Loucy (cell line): ENCODE measurements at regions not wholly inside any gene's neighbourhood (a gene's known extent, or its start where the extent isn't known, plus 50 kb on each side); places are given as distances from the start of the nearest gene placed in this dataset.

Source experiments
- H2AFZ ChIP-seq: fragments of 200-600 bp; sonication (generic); 2 replicates; pipeline ENCODE4 v1.6.0; 2016; ENCODE audit warnings: antibody characterized with exemption, mild to moderate bottlenecking, low read length, moderate library complexity
- H3F3A ChIP-seq: fragments of 200-600 bp; 2 replicates; pipeline ENCODE4 v1.6.0; 2016; ENCODE audit warnings: antibody characterized with exemption, low read depth, mild to moderate bottlenecking
- H3K27me3 ChIP-seq: fragments of 200-600 bp; sonication (generic); 2 replicates; pipeline ENCODE4 v1.6.1; 2014; ENCODE audit warnings: low read length, mild to moderate bottlenecking; ENCODE audit not compliant: insufficient read depth, poor library complexity, severe bottlenecking
- H3K36me3 ChIP-seq: fragments of 200-600 bp; sonication (generic); 2 replicates; pipeline ENCODE4 v1.6.1; 2016; ENCODE audit warnings: low read length; ENCODE audit not compliant: insufficient read depth
- H3K4me1 ChIP-seq: fragments of 200-600 bp; sonication (generic); 2 replicates; pipeline ENCODE4 v1.5.1; 2014; ENCODE audit warnings: low read length, mild to moderate bottlenecking; ENCODE audit not compliant: insufficient read depth, poor library complexity, severe bottlenecking
- H3K4me2 ChIP-seq: fragments of 200-600 bp; sonication (generic); 2 replicates; pipeline ENCODE4 v1.6.0; 2014; ENCODE audit warnings: antibody characterized with exemption, low read length, low read depth, mild to moderate bottlenecking; ENCODE audit not compliant: poor library complexity, severe bottlenecking
- H3K4me3 ChIP-seq: fragments of 200-600 bp; sonication (generic); 2 replicates; pipeline ENCODE4 v1.5.1; 2014; ENCODE audit warnings: low read length, mild to moderate bottlenecking, mixed read lengths; ENCODE audit not compliant: poor library complexity, severe bottlenecking
- H3K79me2 ChIP-seq: fragments of 200-600 bp; sonication (generic); 2 replicates; pipeline ENCODE4 v1.6.1; 2014; ENCODE audit warnings: low read length; ENCODE audit not compliant: insufficient read depth
- H3K9ac ChIP-seq: fragments of 200-600 bp; sonication (generic); 2 replicates; pipeline ENCODE4 v1.6.0; 2014; ENCODE audit warnings: mild to moderate bottlenecking, low read depth, low read length, moderate library complexity; ENCODE audit not compliant: poor library complexity, severe bottlenecking
- H3K9me2 ChIP-seq: fragments of 200-600 bp; sonication (generic); replicated peaks from 2 replicates; pipeline ENCODE4 v1.6.1; 2016; ENCODE audit warnings: low read depth, low read length, mixed read lengths
- H3K9me3 ChIP-seq: fragments of 200-600 bp; sonication (generic); 2 replicates; pipeline ENCODE4 v1.6.1; 2014; ENCODE audit warnings: mild to moderate bottlenecking, antibody characterized with exemption, low read length, low read depth; ENCODE audit not compliant: insufficient read depth
- H4K20me1 ChIP-seq: fragments of 200-600 bp; sonication (generic); 2 replicates; pipeline ENCODE4 v1.6.0; 2014; ENCODE audit warnings: antibody characterized with exemption, low read length, mild to moderate bottlenecking; ENCODE audit not compliant: insufficient read depth, poor library complexity, severe bottlenecking
- CTCF ChIP-seq: fragments of 200-600 bp; sonication (generic); conservative IDR thresholded peaks from 2 replicates; pipeline ENCODE4 v1.5.1; 2014; ENCODE audit warnings: mild to moderate bottlenecking, antibody characterized with exemption, low read length
- EZH2phosphoT487 ChIP-seq: fragments of 200-600 bp; IDR thresholded peaks from 2 replicates; pipeline ENCODE4 v1.6.1; 2018; ENCODE audit warnings: antibody characterized with exemption, mild to moderate bottlenecking, moderate library complexity, borderline replicate concordance

DNA sequence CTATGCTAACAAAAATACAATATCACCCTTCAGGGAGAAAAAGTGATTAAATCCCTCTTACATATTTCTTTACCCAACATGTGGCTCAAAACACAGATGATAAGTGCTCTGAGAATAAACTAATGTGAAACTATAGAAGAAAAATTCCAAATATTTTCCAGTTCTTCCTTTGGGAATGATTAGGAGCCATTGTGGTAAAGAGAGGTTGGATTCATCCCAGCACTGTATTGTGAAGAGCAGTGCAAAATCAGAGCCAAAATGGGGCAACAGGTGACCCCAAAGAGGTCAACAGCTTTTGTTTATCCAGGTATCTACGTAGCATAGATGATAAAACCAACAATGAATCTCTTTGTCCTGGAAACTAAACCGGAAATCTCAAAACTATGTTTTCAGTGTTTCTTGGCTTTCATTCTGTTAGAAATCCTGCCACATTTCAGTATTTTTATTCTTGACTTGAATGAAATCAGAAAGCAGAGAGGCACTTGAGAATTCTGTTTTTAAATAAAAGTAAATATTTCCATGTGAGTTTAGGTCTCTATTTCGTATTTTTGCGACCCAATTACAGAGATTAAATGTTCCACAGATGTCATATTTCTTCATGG, 120.4 kb upstream of the FST start:
- no peak for TF ChIP-seq CTCF
- no peak for TF ChIP-seq EZH2phosphoT487
- Histone ChIP-seq H3K79me2 (no peaks in the 10 kb centered on the region), H3K27me3 (no peaks in the 10 kb centered on the region), H3K4me1 (no peaks in the 10 kb centered on the region), H3F3A (no peaks in the 10 kb centered on the region), H3K9ac (no peak overlapping the region), H3K4me3 (no peak overlapping the region), H3K9me3 (no peaks in the 10 kb centered on the region), H2AFZ (no peak overlapping the region), H3K9me2 (no peaks in the 10 kb centered on the region), H3K36me3 (no peaks in the 10 kb centered on the region), H3K4me2 (no peak overlapping the region), H4K20me1 (no peaks in the 10 kb centered on the region)

DNA sequence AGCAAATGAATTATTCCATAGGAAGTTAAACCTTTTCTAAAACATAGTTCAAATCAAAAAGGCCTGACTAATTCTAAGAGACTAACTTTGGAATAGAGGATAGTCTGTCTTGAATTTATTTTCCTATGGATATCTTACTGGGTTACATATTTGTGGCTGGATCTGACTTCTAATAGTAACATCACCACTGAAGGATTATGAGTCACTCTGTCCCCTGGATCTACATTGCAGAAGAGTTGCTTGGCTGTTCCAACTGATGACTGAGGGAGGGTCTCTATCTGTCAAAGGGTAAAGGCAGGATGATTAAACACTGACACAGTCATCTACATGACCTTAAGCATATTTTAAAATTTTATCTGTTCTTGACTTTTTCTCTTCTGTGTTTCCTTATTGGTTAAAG, 119.6 kb upstream of the FST start:
- Histone ChIP-seq H3K9ac (no peak overlapping the region), H3K4me3 (no peak overlapping the region), H3K36me3 (no peaks in the 10 kb centered on the region), H2AFZ (no peak overlapping the region), H3K4me2 (no peak overlapping the region), H3K27me3 (no peaks in the 10 kb centered on the region), H4K20me1 (no peaks in the 10 kb centered on the region), H3K4me1 (no peaks in the 10 kb centered on the region), H3K9me3 (no peaks in the 10 kb centered on the region), H3K79me2 (no peaks in the 10 kb centered on the region), H3K9me2 (no peaks in the 10 kb centered on the region), H3F3A (no peaks in the 10 kb centered on the region)
- no peak for TF ChIP-seq EZH2phosphoT487
- no peak for TF ChIP-seq CTCF

DNA sequence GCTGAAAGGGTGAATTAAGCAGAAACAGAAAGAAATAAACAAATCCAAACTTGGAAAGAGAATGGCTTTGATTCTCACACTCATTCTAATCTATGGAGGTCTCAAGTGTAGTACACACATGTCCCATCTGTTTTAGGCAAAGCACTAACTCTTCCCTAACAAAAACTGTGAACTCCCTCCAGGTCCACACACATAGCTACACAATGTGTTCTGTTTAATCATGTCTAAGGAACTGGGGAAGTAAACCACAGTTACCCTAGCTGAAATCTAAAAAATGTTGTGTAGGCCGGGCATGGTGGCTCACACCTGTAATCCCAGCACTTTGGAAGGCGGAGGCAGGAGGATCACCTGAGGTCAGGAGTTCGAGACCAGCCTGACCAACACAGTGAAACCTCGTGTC, 118.7 kb upstream of the FST start:
- Histone ChIP-seq H3K9me2 (no peaks in the 10 kb centered on the region), H3K27me3 (no peaks in the 10 kb centered on the region), H3K9ac (no peak overlapping the region), H3K36me3 (no peaks in the 10 kb centered on the region), H3K9me3 (no peaks in the 10 kb centered on the region), H3K79me2 (no peaks in the 10 kb centered on the region), H4K20me1 (no peaks in the 10 kb centered on the region), H3K4me2 (no peak overlapping the region), H3K4me3 (no peak overlapping the region), H3F3A (no peaks in the 10 kb centered on the region), H3K4me1 (no peaks in the 10 kb centered on the region), H2AFZ (no peak overlapping the region)
- no peak for TF ChIP-seq EZH2phosphoT487
- no peak for TF ChIP-seq CTCF
